Esophagus muscularis mucosa (tissue), 3 donors: ENCODE measurements at regions not wholly inside any gene's neighbourhood (a gene's known extent, or its start where the extent isn't known, plus 50 kb on each side); places are given as distances from the start of the nearest gene placed in this dataset.

Experiments
- CTCF ChIP-seq, 3 experiments: fragments of 200-600 bp in 2 of 3; fragments of 450-650 bp in 1 of 3; sonication (generic) in 2 of 3; IDR thresholded peaks; one replicate each; pipeline ENCODE4 v1.5.1; 2017 to 2019; ENCODE audit warnings: antibody characterized with exemption in 3 of 3, mild to moderate bottlenecking in 2 of 3, moderate library complexity in 1 of 3
- POLR2A ChIP-seq: fragments of 450-650 bp; IDR thresholded peaks from one replicate; pipeline ENCODE4 v1.6.1; 2017; ENCODE audit warnings: antibody characterized with exemption, moderate library complexity, mild to moderate bottlenecking, low read depth

- TF ChIP-seq CTCF (IDR thresholded peaks at IDR 0.05) (no peak), POLR2A (no peak)
Observed at GRCh38 chr6:62357835-62358234, 71.8 kb upstream of the KHDRBS2 start.
